Karpas-422 (cell line): ENCODE measurements at regions not wholly inside any gene's neighbourhood (a gene's known extent, or its start where the extent isn't known, plus 50 kb on each side); places are given as distances from the start of the nearest gene placed in this dataset.

Experiments
- DNase-seq: peaks from one replicate; pipeline ENCODE4 v3.0.0-alpha.2; 2015
- H2AFZ ChIP-seq: fragments of 200-600 bp; sonication (generic); 2 replicates; pipeline ENCODE4 v1.6.1; 2014; ENCODE audit warnings: antibody characterized with exemption, low read length, mixed read lengths
- H3K27ac ChIP-seq: fragments of 200-600 bp; sonication (generic); 2 replicates; pipeline ENCODE4 v1.5.1; 2014; ENCODE audit warnings: mild to moderate bottlenecking, low read length, moderate library complexity
- H3K27me3 ChIP-seq: fragments of 200-600 bp; sonication (generic); 2 replicates; pipeline ENCODE4 v1.6.1; 2014; ENCODE audit warnings: low read length, mixed read lengths
- H3K36me3 ChIP-seq: fragments of 200-600 bp; sonication (generic); 2 replicates; pipeline ENCODE4 v1.6.1; 2014; ENCODE audit warnings: low read length, mixed read lengths; ENCODE audit not compliant: insufficient read depth
- H3K4me1 ChIP-seq: fragments of 200-600 bp; sonication (generic); 2 replicates; pipeline ENCODE4 v1.6.1; 2014; ENCODE audit warnings: mild to moderate bottlenecking, low read length, mixed read lengths
- H3K4me2 ChIP-seq: fragments of 200-600 bp; sonication (generic); 2 replicates; pipeline ENCODE4 v1.6.1; 2014; ENCODE audit warnings: low read length, low read depth, mild to moderate bottlenecking; ENCODE audit not compliant: poor library complexity, severe bottlenecking
- H3K4me3 ChIP-seq: fragments of 200-600 bp; sonication (generic); 2 replicates; pipeline ENCODE4 v1.5.1; 2014; ENCODE audit warnings: mild to moderate bottlenecking, antibody characterized with exemption, low read length, mixed read lengths
- H3K79me2 ChIP-seq: fragments of 200-600 bp; sonication (generic); 2 replicates; pipeline ENCODE4 v1.6.1; 2014; ENCODE audit warnings: mild to moderate bottlenecking, low read length, mixed read lengths
- H3K9ac ChIP-seq: fragments of 200-600 bp; sonication (generic); 2 replicates; pipeline ENCODE4 v1.6.0; 2014; ENCODE audit warnings: low read length
- H3K9me2 ChIP-seq: fragments of 200-600 bp; sonication (generic), shearing (Covaris generic); replicated peaks from 2 replicates; pipeline ENCODE4 v1.6.0; 2014; ENCODE audit warnings: mild to moderate bottlenecking, low read length, moderate library complexity; ENCODE audit not compliant: insufficient read depth
- H3K9me3 ChIP-seq: fragments of 300-700, 200-600 bp; sonication (generic); 2 replicates; pipeline ENCODE4 v1.6.1; 2014; ENCODE audit warnings: low read length, mixed read lengths
- H4K20me1 ChIP-seq: fragments of 200-600 bp; sonication (generic); 2 replicates; pipeline ENCODE4 v1.6.1; 2014; ENCODE audit warnings: mild to moderate bottlenecking, antibody characterized with exemption, low read length, low read depth; ENCODE audit not compliant: insufficient read depth

- H3K4me3 ChIP-seq = no peak overlapping the region
- no peak overlapping the region for H3K4me2 ChIP-seq
- no peaks in the 10 kb centered on the region for H4K20me1 ChIP-seq
- no peaks in the 10 kb centered on the region for H3K79me2 ChIP-seq
- no peak overlapping the region for H3K27ac ChIP-seq
- no peaks in the 10 kb centered on the region for H3K36me3 ChIP-seq
- H3K27me3 ChIP-seq = no peaks in the 10 kb centered on the region
- H2AFZ ChIP-seq = no peak overlapping the region
- no peak for DNase-seq
- no peaks in the 10 kb centered on the region for H3K9me3 ChIP-seq
- no peaks in the 10 kb centered on the region for H3K9me2 ChIP-seq
- H3K9ac ChIP-seq = no peak overlapping the region
- H3K4me1 ChIP-seq = no peaks in the 10 kb centered on the region
Measured at GRCh38 chr13:72537782-72538181, 189.6 kb downstream of the MZT1 start.

- Histone ChIP-seq H3K27ac (no peak overlapping the region), H3K36me3 (no peaks in the 10 kb centered on the region), H4K20me1 (no peaks in the 10 kb centered on the region), H3K4me2 (no peak overlapping the region), H3K9me2 (no peaks in the 10 kb centered on the region), H3K4me1 (no peaks in the 10 kb centered on the region), H3K4me3 (no peak overlapping the region), H3K9me3 (no peaks in the 10 kb centered on the region), H3K27me3 (no peaks in the 10 kb centered on the region), H3K79me2 (no peaks in the 10 kb centered on the region), H3K9ac (no peak overlapping the region), H2AFZ (no peak overlapping the region)
- DNase-seq = no peak
Measured at GRCh38 chr13:72537395-72537780, 190.0 kb downstream of the MZT1 start.

GRCh38 chr13:72536714-72537394 is 190.6 kb downstream of the MZT1 start:
- H3K27ac ChIP-seq = no peak overlapping the region
- no peaks in the 10 kb centered on the region for H3K9me2 ChIP-seq
- H4K20me1 ChIP-seq = no peaks in the 10 kb centered on the region
- H3K79me2 ChIP-seq = no peaks in the 10 kb centered on the region
- no peak for DNase-seq
- no peaks in the 10 kb centered on the region for H3K27me3 ChIP-seq
- no peaks in the 10 kb centered on the region for H3K9me3 ChIP-seq
- no peaks in the 10 kb centered on the region for H3K4me1 ChIP-seq
- H3K4me2 ChIP-seq = no peak overlapping the region
- no peak overlapping the region for H2AFZ ChIP-seq
- no peak overlapping the region for H3K4me3 ChIP-seq
- H3K9ac ChIP-seq = no peak overlapping the region
- no peaks in the 10 kb centered on the region for H3K36me3 ChIP-seq

GRCh38 chr13:72534951-72535640 is 192.3 kb downstream of the MZT1 start:
- no peaks in the 10 kb centered on the region for H3K9me2 ChIP-seq
- no peak overlapping the region for H3K4me2 ChIP-seq
- no peaks in the 10 kb centered on the region for H3K36me3 ChIP-seq
- H4K20me1 ChIP-seq = no peaks in the 10 kb centered on the region
- H3K9me3 ChIP-seq = no peaks in the 10 kb centered on the region
- no peak overlapping the region for H3K4me3 ChIP-seq
- no peaks in the 10 kb centered on the region for H3K4me1 ChIP-seq
- H3K79me2 ChIP-seq = no peaks in the 10 kb centered on the region
- H3K27ac ChIP-seq = no peak overlapping the region
- no peak overlapping the region for H2AFZ ChIP-seq
- DNase-seq = no peak
- H3K27me3 ChIP-seq = no peaks in the 10 kb centered on the region
- no peak overlapping the region for H3K9ac ChIP-seq

GRCh38 chr13:72530471-72530870 is 197.0 kb downstream of the MZT1 start:
- no peaks in the 10 kb centered on the region for H3K27me3 ChIP-seq
- no peak overlapping the region for H2AFZ ChIP-seq
- no peaks in the 10 kb centered on the region for H4K20me1 ChIP-seq
- H3K79me2 ChIP-seq = no peaks in the 10 kb centered on the region
- no peaks in the 10 kb centered on the region for H3K9me3 ChIP-seq
- H3K9me2 ChIP-seq = no peaks in the 10 kb centered on the region; the same call in 1 of the 2 replicates
- H3K4me3 ChIP-seq = no peak overlapping the region
- no peaks in the 10 kb centered on the region for H3K36me3 ChIP-seq
- DNase-seq = no peak
- no peaks in the 10 kb centered on the region for H3K4me1 ChIP-seq
- H3K27ac ChIP-seq = no peak overlapping the region
- H3K4me2 ChIP-seq = no peak overlapping the region
- no peak overlapping the region for H3K9ac ChIP-seq

GRCh38 chr13:72527333-72527732 is 200.1 kb downstream of the MZT1 start:
- H3K27me3 ChIP-seq = no peaks in the 10 kb centered on the region
- H4K20me1 ChIP-seq = no peaks in the 10 kb centered on the region
- H3K4me2 ChIP-seq = no peak overlapping the region
- H3K36me3 ChIP-seq = no peaks in the 10 kb centered on the region
- no peak overlapping the region for H3K4me3 ChIP-seq
- H3K9me2 ChIP-seq = no peaks in the 10 kb centered on the region; the same call in 1 of the 2 replicates
- H3K9me3 ChIP-seq = no peaks in the 10 kb centered on the region
- no peaks in the 10 kb centered on the region for H3K79me2 ChIP-seq
- no peak for DNase-seq
- no peak overlapping the region for H3K27ac ChIP-seq
- no peaks in the 10 kb centered on the region for H3K4me1 ChIP-seq
- H2AFZ ChIP-seq = no peak overlapping the region
- H3K9ac ChIP-seq = no peak overlapping the region

GRCh38 chr13:72523593-72523992 is 203.8 kb downstream of the MZT1 start:
- H3K4me1 ChIP-seq = no peaks in the 10 kb centered on the region
- H3K9me3 ChIP-seq = no peaks in the 10 kb centered on the region
- H2AFZ ChIP-seq = no peak overlapping the region
- no peaks in the 10 kb centered on the region for H3K36me3 ChIP-seq
- H3K27ac ChIP-seq = no peak overlapping the region
- no peak overlapping the region for H3K9ac ChIP-seq
- no peak overlapping the region for H3K4me3 ChIP-seq
- H3K4me2 ChIP-seq = no peak overlapping the region
- no peaks in the 10 kb centered on the region; the same call in 1 of the 2 replicates for H3K9me2 ChIP-seq
- DNase-seq = no peak
- no peaks in the 10 kb centered on the region for H3K27me3 ChIP-seq
- no peaks in the 10 kb centered on the region for H4K20me1 ChIP-seq
- H3K79me2 ChIP-seq = no peaks in the 10 kb centered on the region

GRCh38 chr13:72523049-72523448 is 204.4 kb downstream of the MZT1 start:
- no peaks in the 10 kb centered on the region for H3K36me3 ChIP-seq
- H3K4me2 ChIP-seq = no peak overlapping the region
- no peaks in the 10 kb centered on the region for H3K9me3 ChIP-seq
- H3K27me3 ChIP-seq = no peaks in the 10 kb centered on the region
- H3K79me2 ChIP-seq = no peaks in the 10 kb centered on the region
- no peak overlapping the region for H3K4me3 ChIP-seq
- no peak for DNase-seq
- no peak overlapping the region for H3K27ac ChIP-seq
- H4K20me1 ChIP-seq = no peaks in the 10 kb centered on the region
- no peak overlapping the region for H2AFZ ChIP-seq
- no peaks in the 10 kb centered on the region; the same call in 1 of the 2 replicates for H3K9me2 ChIP-seq
- no peak overlapping the region for H3K9ac ChIP-seq
- H3K4me1 ChIP-seq = no peaks in the 10 kb centered on the region
